Transverse colon (tissue), 3 donors: ENCODE measurements at regions not wholly inside any gene's neighbourhood (a gene's known extent, or its start where the extent isn't known, plus 50 kb on each side); places are given as distances from the start of the nearest gene placed in this dataset.

Experiments used
- POLR2A ChIP-seq: fragments of 450-650 bp; IDR thresholded peaks from one replicate; pipeline ENCODE4 v1.6.1; 2016; ENCODE audit warnings: antibody characterized with exemption, mild to moderate bottlenecking, moderate library complexity
- TF ChIP-seq, protein P1 (sequence below), 5 experiments: fragments of 200-600 bp in 3 of 5; fragments of 450-650 bp in 2 of 5; sonication (generic) in 3 of 5; IDR thresholded peaks; 1 replicate in 2 of 5; 2 replicates in 3 of 5; pipeline ENCODE4 v1.5.1; 2016 to 2017; ENCODE audit warnings: antibody characterized with exemption in 5 of 5, inconsistent platforms in 3 of 5, mild to moderate bottlenecking in 2 of 5, moderate library complexity in 1 of 5

GRCh38 chr15:20271647-20272046 lies 270.0 kb downstream of the GOLGA6L6 start:
- TF ChIP-seq POLR2A = no peak
- TF ChIP-seq, protein P1, sequence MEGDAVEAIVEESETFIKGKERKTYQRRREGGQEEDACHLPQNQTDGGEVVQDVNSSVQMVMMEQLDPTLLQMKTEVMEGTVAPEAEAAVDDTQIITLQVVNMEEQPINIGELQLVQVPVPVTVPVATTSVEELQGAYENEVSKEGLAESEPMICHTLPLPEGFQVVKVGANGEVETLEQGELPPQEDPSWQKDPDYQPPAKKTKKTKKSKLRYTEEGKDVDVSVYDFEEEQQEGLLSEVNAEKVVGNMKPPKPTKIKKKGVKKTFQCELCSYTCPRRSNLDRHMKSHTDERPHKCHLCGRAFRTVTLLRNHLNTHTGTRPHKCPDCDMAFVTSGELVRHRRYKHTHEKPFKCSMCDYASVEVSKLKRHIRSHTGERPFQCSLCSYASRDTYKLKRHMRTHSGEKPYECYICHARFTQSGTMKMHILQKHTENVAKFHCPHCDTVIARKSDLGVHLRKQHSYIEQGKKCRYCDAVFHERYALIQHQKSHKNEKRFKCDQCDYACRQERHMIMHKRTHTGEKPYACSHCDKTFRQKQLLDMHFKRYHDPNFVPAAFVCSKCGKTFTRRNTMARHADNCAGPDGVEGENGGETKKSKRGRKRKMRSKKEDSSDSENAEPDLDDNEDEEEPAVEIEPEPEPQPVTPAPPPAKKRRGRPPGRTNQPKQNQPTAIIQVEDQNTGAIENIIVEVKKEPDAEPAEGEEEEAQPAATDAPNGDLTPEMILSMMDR (IDR thresholded peaks at IDR 0.05) = no peak
